Endodermal cell (in vitro differentiated cells): ENCODE measurements at regions not wholly inside any gene's neighbourhood (a gene's known extent, or its start where the extent isn't known, plus 50 kb on each side); places are given as distances from the start of the nearest gene placed in this dataset.

Source experiments
- DNase-seq: peaks from one replicate; pipeline ENCODE4 v3.0.0-alpha.2; 2017
- H3K27ac ChIP-seq: 2 replicates; pipeline ENCODE4 v1.5.1; 2013; ENCODE audit warnings: mild to moderate bottlenecking, low read depth, low read length, moderate library complexity
- H3K27me3 ChIP-seq: 2 replicates; pipeline ENCODE4 v1.6.1; 2013; ENCODE audit warnings: mild to moderate bottlenecking, low read length, moderate library complexity; ENCODE audit not compliant: insufficient read depth, control insufficient read depth, poor library complexity, severe bottlenecking
- H3K36me3 ChIP-seq: 2 replicates; pipeline ENCODE4 v1.7.0; 2013; ENCODE audit warnings: mild to moderate bottlenecking, low read length, moderate library complexity; ENCODE audit not compliant: control insufficient read depth, insufficient read depth
- H3K4me1 ChIP-seq: one replicate; pipeline ENCODE4 v1.7.0; 2013; ENCODE audit warnings: low read length; ENCODE audit not compliant: control insufficient read depth, insufficient read depth
- H3K4me3 ChIP-seq: 2 replicates; pipeline ENCODE4 v1.5.1; 2013; ENCODE audit warnings: mild to moderate bottlenecking, low read length, moderate library complexity
- H3K9ac ChIP-seq: 2 replicates; pipeline ENCODE4 v1.6.1; 2013; ENCODE audit warnings: mild to moderate bottlenecking, low read length, moderate library complexity; ENCODE audit not compliant: poor library complexity, severe bottlenecking; ENCODE audit errors: extremely low read depth
- H3K9me3 ChIP-seq: 2 replicates; pipeline ENCODE4 v1.6.1; 2013; ENCODE audit warnings: mild to moderate bottlenecking, low read length, moderate library complexity; ENCODE audit not compliant: control insufficient read depth
- H3K27ac Mint-ChIP-seq: 2 replicates; pipeline ENCODE4 v1.8.0; 2020; ENCODE audit warnings: mixed read lengths
- H3K27me3 Mint-ChIP-seq: 2 replicates; pipeline ENCODE4 v1.8.0; 2021; ENCODE audit warnings: mild to moderate bottlenecking, mixed read lengths; ENCODE audit not compliant: insufficient read depth
- H3K36me3 Mint-ChIP-seq: 2 replicates; pipeline ENCODE4 v1.8.0; 2020; ENCODE audit warnings: low read depth, mixed read lengths
- H3K4me1 Mint-ChIP-seq: 2 replicates; pipeline ENCODE4 v1.8.0; 2020; ENCODE audit warnings: mixed read lengths
- H3K4me3 Mint-ChIP-seq: 2 replicates; pipeline ENCODE4 v1.8.0; 2020; ENCODE audit warnings: mild to moderate bottlenecking, moderate library complexity, mixed read lengths
- H3K9me3 Mint-ChIP-seq: 2 replicates; pipeline ENCODE4 v1.8.0; 2020; ENCODE audit warnings: mild to moderate bottlenecking, mixed read lengths
- CTCF ChIP-seq: fragments of 200-600 bp; sonication (generic); conservative IDR thresholded peaks from 2 replicates; pipeline ENCODE4 v1.5.0; 2021; ENCODE audit warnings: antibody characterized with exemption, mild to moderate bottlenecking
- WGBS, 2 experiments: methylation state at CpG; one replicate each; pipeline versions ENCODE4 v1.1.5 to v1.1.7; 2013; ENCODE audit warnings: missing lambda C conversion rate in 2 of 2, mixed read lengths in 1 of 2; ENCODE audit not compliant: insufficient coverage in 1 of 2, insufficient read length in 1 of 2; 5-methylcytosine and 5-hydroxymethylcytosine counted together

DNA sequence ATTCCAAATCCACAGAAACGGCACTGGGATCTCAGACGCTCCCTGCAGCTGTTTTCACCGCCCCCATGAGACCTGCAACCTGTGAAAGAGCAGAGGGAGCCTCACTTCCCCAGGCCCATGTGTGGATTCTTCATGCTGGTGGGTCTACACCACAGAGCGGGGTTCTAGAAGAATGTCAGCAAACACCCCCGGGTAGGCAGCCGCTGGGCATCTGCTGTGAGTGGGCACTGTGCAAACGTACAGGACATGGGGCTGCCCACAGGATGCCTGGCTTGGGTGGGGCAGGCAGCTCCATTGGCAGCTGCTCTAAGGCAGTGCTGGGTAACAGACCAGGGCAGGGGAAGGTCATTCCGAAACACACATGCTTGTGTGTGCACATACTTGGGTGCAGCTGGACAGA lies 174.9 kb downstream of the RBFOX3 start:
- no peak for TF ChIP-seq CTCF
- Mint-ChIP-seq H3K9me3 (peaks cover 4% of the 10 kb centered on the region), H3K36me3 (no peaks in the 10 kb centered on the region), H3K27me3 (no peaks in the 10 kb centered on the region), H3K4me1 (peaks cover 7% of the 10 kb centered on the region), H3K4me3 (no peak overlapping the region), H3K27ac (peak overlapping the region; percentile 4)
- Histone ChIP-seq H3K9me3 (no peaks in the 10 kb centered on the region), H3K36me3 (no peaks in the 10 kb centered on the region), H3K4me3 (no peak overlapping the region), H3K27me3 (no peaks in the 10 kb centered on the region), H3K27ac (no peak overlapping the region), H3K9ac (no peak overlapping the region), H3K4me1 (no peaks in the 10 kb centered on the region)
- 91% methylated on average over 7 to 8 of the region's 8 CpGs for WGBS, 2 experiments
- no peak for DNase-seq

GRCh38 chr17:79435296-79435695 lies 175.6 kb downstream of the RBFOX3 start:
- H3K4me1 Mint-ChIP-seq: peaks cover 7% of the 10 kb centered on the region
- H3K27ac ChIP-seq: no peak overlapping the region
- 85 to 100% methylated on average over 1 to 6 of the region's 6 CpGs for WGBS, 2 experiments
- no peaks in the 10 kb centered on the region for H3K36me3 Mint-ChIP-seq
- H3K27me3 ChIP-seq: no peaks in the 10 kb centered on the region
- no peaks in the 10 kb centered on the region for H3K27me3 Mint-ChIP-seq
- H3K9me3 Mint-ChIP-seq: peaks cover 4% of the 10 kb centered on the region
- H3K36me3 ChIP-seq: no peaks in the 10 kb centered on the region
- H3K4me3 ChIP-seq: no peak overlapping the region
- H3K4me1 ChIP-seq: no peaks in the 10 kb centered on the region
- H3K4me3 Mint-ChIP-seq: no peak overlapping the region
- no peak for TF ChIP-seq CTCF
- H3K9ac ChIP-seq: no peak overlapping the region
- H3K9me3 ChIP-seq: no peaks in the 10 kb centered on the region
- H3K27ac Mint-ChIP-seq: no peak overlapping the region
- DNase-seq: no peak

DNA sequence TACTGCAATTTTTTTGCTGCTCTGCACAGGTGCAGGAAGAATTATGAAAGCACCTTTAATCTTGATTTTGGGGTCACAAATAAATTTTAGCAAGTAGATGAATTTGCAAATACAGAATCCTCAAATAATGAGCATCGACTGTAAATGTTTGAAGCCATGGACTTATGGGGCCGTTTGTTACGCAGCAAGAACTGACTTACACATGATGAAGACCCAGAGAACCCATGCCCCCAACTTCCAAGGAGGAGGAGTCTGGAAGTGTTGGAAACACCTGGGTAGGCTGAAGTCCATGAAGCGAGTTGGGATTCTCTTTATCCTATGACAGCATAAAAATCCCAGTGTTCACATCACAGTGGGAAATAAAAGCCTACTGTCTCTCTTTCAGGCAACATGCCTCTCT lies 176.6 kb downstream of the RBFOX3 start:
- Mint-ChIP-seq H3K27me3 (no peaks in the 10 kb centered on the region), H3K27ac (no peak overlapping the region), H3K4me1 (peaks cover 10% of the 10 kb centered on the region), H3K4me3 (no peak overlapping the region), H3K9me3 (peaks cover 4% of the 10 kb centered on the region), H3K36me3 (no peaks in the 10 kb centered on the region)
- no peaks in the 10 kb centered on the region for H3K4me1 ChIP-seq
- H3K4me3 ChIP-seq: no peak overlapping the region
- H3K36me3 ChIP-seq: no peaks in the 10 kb centered on the region
- H3K9ac ChIP-seq: no peak overlapping the region
- no peak overlapping the region for H3K27ac ChIP-seq
- no peak for DNase-seq
- 96 to 100% methylated on average over 2 to 4 of the region's 4 CpGs for WGBS, 2 experiments
- no peaks in the 10 kb centered on the region for H3K9me3 ChIP-seq
- no peak for TF ChIP-seq CTCF
- no peaks in the 10 kb centered on the region for H3K27me3 ChIP-seq
